ENCODE measurements at regions not wholly inside any gene's neighbourhood (a gene's known extent, or its start where the extent isn't known, plus 50 kb on each side); places are given as distances from the start of the nearest gene placed in this dataset.
A peak's percentile ranks its signal among the peaks of the same experiment; 100 is the strongest.
"Not testable (repeated sequence)": the region's sequence is repeated elsewhere in the genome, so short reads cannot be mapped to it uniquely, and the experiment has no call there.

GRCh38 chr2:62334440-62335058 is 138.6 kb downstream of the B3GNT2 start:
- peak; percentile 21 for DNase-seq (ENCODE audit: low read depth)

- peak; percentile 26 for DNase-seq (ENCODE audit: low read depth)
Observed at GRCh38 chr2:62334009-62334408, 138.1 kb downstream of the B3GNT2 start.

GRCh38 chr2:62330959-62331358 is 135.0 kb downstream of the B3GNT2 start:
- no peak for DNase-seq (ENCODE audit: low read depth)

GRCh38 chr2:62329797-62330196 is 133.9 kb downstream of the B3GNT2 start:
- no peak for DNase-seq (ENCODE audit: low read depth)

GRCh38 chr2:62326735-62327134 is 130.8 kb downstream of the B3GNT2 start:
- DNase-seq (ENCODE audit: low read depth) = no peak

GRCh38 chr2:62325398-62325797 is 129.5 kb downstream of the B3GNT2 start:
- no peak for DNase-seq (ENCODE audit: low read depth)

GRCh38 chr2:62321380-62322289 is 125.7 kb downstream of the B3GNT2 start:
- DNase-seq (ENCODE audit: low read depth) = no peak

- no peak for DNase-seq (ENCODE audit: low read depth)
Observed at GRCh38 chr2:62320657-62321357, 124.9 kb downstream of the B3GNT2 start.

GRCh38 chr2:62320137-62320536 is 124.2 kb downstream of the B3GNT2 start:
- DNase-seq (ENCODE audit: low read depth) = not testable (repeated sequence)

GRCh38 chr2:62319070-62319469 is 123.2 kb downstream of the B3GNT2 start:
- peak; percentile 61 for DNase-seq (ENCODE audit: low read depth)

GRCh38 chr2:62315476-62315875 is 119.6 kb downstream of the B3GNT2 start:
- DNase-seq (ENCODE audit: low read depth) = no peak

GRCh38 chr2:62314291-62314690 is 118.4 kb downstream of the B3GNT2 start:
- DNase-seq (ENCODE audit: low read depth) = no peak

- no peak for DNase-seq (ENCODE audit: low read depth)
Observed at GRCh38 chr2:62313449-62314227, 117.7 kb downstream of the B3GNT2 start.

- peak; percentile 15 for DNase-seq (ENCODE audit: low read depth)
Observed at GRCh38 chr2:62309465-62310091, 113.7 kb downstream of the B3GNT2 start.

- DNase-seq (ENCODE audit: low read depth) = no peak
Observed at GRCh38 chr2:62309081-62309464, 113.2 kb downstream of the B3GNT2 start.

- DNase-seq (ENCODE audit: low read depth) = no peak
Observed at GRCh38 chr2:62307469-62308389, 111.8 kb downstream of the B3GNT2 start.

- DNase-seq (ENCODE audit: low read depth) = peak; percentile 88
Observed at GRCh38 chr2:62306751-62307468, 111.0 kb downstream of the B3GNT2 start.

GRCh38 chr2:62305421-62306176 is 109.7 kb downstream of the B3GNT2 start:
- DNase-seq (ENCODE audit: low read depth) = no peak
